ENCODE measurements at regions not wholly inside any gene's neighbourhood (a gene's known extent, or its start where the extent isn't known, plus 50 kb on each side); places are given as distances from the start of the nearest gene placed in this dataset.
"Not testable (repeated sequence)": the region's sequence is repeated elsewhere in the genome, so short reads cannot be mapped to it uniquely, and the experiment has no call there.

GRCh38 chr1:213332491-213332890 is 281.4 kb downstream of the RPS6KC1 start:
- no peak overlapping the region for H3K27ac ChIP-seq
- TF ChIP-seq ZFX (IDR thresholded peaks at IDR 0.05) = no peak
- TF ChIP-seq CTCF (conservative IDR thresholded peaks at IDR 0.05) = no peak

- TF ChIP-seq ZFX (IDR thresholded peaks at IDR 0.05) (no peak), CTCF (conservative IDR thresholded peaks at IDR 0.05) (no peak)
- H3K27ac ChIP-seq = no peak overlapping the region
These were observed 282.1 kb downstream of the RPS6KC1 start for GRCh38 chr1:213333121-213333520.

- H3K27ac ChIP-seq = no peak overlapping the region
- TF ChIP-seq CTCF (conservative IDR thresholded peaks at IDR 0.05) (no peak), ZFX (IDR thresholded peaks at IDR 0.05) (no peak)
These were observed 284.0 kb downstream of the RPS6KC1 start for GRCh38 chr1:213335084-213335483.

GRCh38 chr1:213337025-213337678 is 286.1 kb downstream of the RPS6KC1 start:
- TF ChIP-seq ZFX (IDR thresholded peaks at IDR 0.05) (no peak), CTCF (conservative IDR thresholded peaks at IDR 0.05) (no peak)
- no peak overlapping the region for H3K27ac ChIP-seq

GRCh38 chr1:213340593-213340992 is 289.6 kb downstream of the RPS6KC1 start:
- no peak for TF ChIP-seq CTCF (conservative IDR thresholded peaks at IDR 0.05)
- no peak for TF ChIP-seq ZFX (IDR thresholded peaks at IDR 0.05)
- no peak overlapping the region for H3K27ac ChIP-seq

GRCh38 chr1:213345621-213346020 is 294.6 kb downstream of the RPS6KC1 start:
- no peak overlapping the region for H3K27ac ChIP-seq
- no peak for TF ChIP-seq ZFX (IDR thresholded peaks at IDR 0.05)
- TF ChIP-seq CTCF (conservative IDR thresholded peaks at IDR 0.05) = no peak

- H3K27ac ChIP-seq = no peak overlapping the region
- no peak for TF ChIP-seq CTCF (conservative IDR thresholded peaks at IDR 0.05)
- TF ChIP-seq ZFX (IDR thresholded peaks at IDR 0.05) = no peak
These were observed 306.4 kb downstream of the RPS6KC1 start for GRCh38 chr1:213357403-213357802.

- not testable (repeated sequence) for H3K27ac ChIP-seq
These were observed 307.3 kb downstream of the RPS6KC1 start for GRCh38 chr1:213358368-213358767.
